ENCODE measurements at regions not wholly inside any gene's neighbourhood (a gene's known extent, or its start where the extent isn't known, plus 50 kb on each side); places are given as distances from the start of the nearest gene placed in this dataset.

- ATAC-seq = no peak
- TF ChIP-seq CTCF (IDR thresholded peaks at IDR 0.05) = no peak
- intact Hi-C loops (cut with DNase I) = no loop called here
These were observed 70.0 kb upstream of the TLL1 start for GRCh38 chr4:165803005-165803404.

GRCh38 chr4:165805406-165805805 is 67.6 kb upstream of the TLL1 start:
- ATAC-seq (no peak), DNase-seq (no peak)
- no peak for TF ChIP-seq CTCF (IDR thresholded peaks at IDR 0.05)
- Histone ChIP-seq H3K36me3 (ENCODE audit: insufficient read depth in 1 of 2, low read depth in 1 of 2) (no peaks in the 10 kb centered on the region), H3K9me3 (no peaks in the 10 kb centered on the region), H3K4me1 (no peaks in the 10 kb centered on the region), H3K27me3 (ENCODE audit: insufficient read depth in 3 of 3, low read length in 2 of 3) (no peaks in the 10 kb centered on the region), H3K27ac (no peak overlapping the region), H3K4me3 (no peak overlapping the region)
- intact Hi-C loops (cut with DNase I) = no loop called here

More at GRCh38 chr4:165803005-165803404, 70.0 kb upstream of the TLL1 start:
- DNase-seq = no peak
- Histone ChIP-seq H3K27me3 (ENCODE audit: insufficient read depth in 3 of 3, low read length in 2 of 3) (no peaks in the 10 kb centered on the region), H3K36me3 (ENCODE audit: insufficient read depth in 1 of 2, low read depth in 1 of 2) (no peaks in the 10 kb centered on the region), H3K4me3 (no peak overlapping the region), H3K27ac (no peak overlapping the region), H3K9me3 (no peaks in the 10 kb centered on the region), H3K4me1 (no peaks in the 10 kb centered on the region)

- ATAC-seq = no peak
- Histone ChIP-seq H3K4me3 (no peak overlapping the region), H3K4me1 (no peaks in the 10 kb centered on the region), H3K27ac (no peak overlapping the region), H3K9me3 (no peaks in the 10 kb centered on the region), H3K27me3 (ENCODE audit: insufficient read depth in 3 of 3, low read length in 2 of 3) (no peaks in the 10 kb centered on the region), H3K36me3 (ENCODE audit: insufficient read depth in 1 of 2, low read depth in 1 of 2) (no peaks in the 10 kb centered on the region)
- no peak for DNase-seq
- TF ChIP-seq CTCF (IDR thresholded peaks at IDR 0.05) = no peak
- intact Hi-C loops (cut with DNase I) = no loop called here
These were observed 66.4 kb upstream of the TLL1 start for GRCh38 chr4:165806613-165807012.

- no peak for ATAC-seq
- H3K36me3 ChIP-seq (ENCODE audit: insufficient read depth in 1 of 2, low read depth in 1 of 2) = no peaks in the 10 kb centered on the region
- no peaks in the 10 kb centered on the region for H3K4me1 ChIP-seq
- intact Hi-C loops (cut with DNase I) = no loop called here
- TF ChIP-seq CTCF (IDR thresholded peaks at IDR 0.05) = no peak
- DNase-seq = no peak
- H3K9me3 ChIP-seq = no peaks in the 10 kb centered on the region
- H3K27me3 ChIP-seq (ENCODE audit: insufficient read depth in 3 of 3, low read length in 2 of 3) = no peaks in the 10 kb centered on the region
- H3K27ac ChIP-seq = no peak overlapping the region
- H3K4me3 ChIP-seq = no peak overlapping the region
- WGBS, 3 donors = 80 to 84% (median 81%) methylated on average over 2 of the region's 2 CpGs
These were observed 62.3 kb upstream of the TLL1 start for GRCh38 chr4:165810726-165811125.

- intact Hi-C loops (cut with DNase I) = no loop called here
- Histone ChIP-seq H3K36me3 (ENCODE audit: insufficient read depth in 1 of 2, low read depth in 1 of 2) (no peaks in the 10 kb centered on the region), H3K4me3 (no peak overlapping the region), H3K27ac (no peak overlapping the region), H3K9me3 (no peaks in the 10 kb centered on the region), H3K27me3 (ENCODE audit: insufficient read depth in 3 of 3, low read length in 2 of 3) (no peaks in the 10 kb centered on the region), H3K4me1 (no peaks in the 10 kb centered on the region)
- ATAC-seq (no peak), DNase-seq (no peak)
- TF ChIP-seq CTCF (IDR thresholded peaks at IDR 0.05) = no peak
These were observed 59.4 kb upstream of the TLL1 start for GRCh38 chr4:165813606-165814005.

Measured in psoas muscle (tissue), 7 donors.